ENCODE measurements at regions not wholly inside any gene's neighbourhood (a gene's known extent, or its start where the extent isn't known, plus 50 kb on each side); places are given as distances from the start of the nearest gene placed in this dataset.

GRCh38 chr5:158477214-158477613 is 618.3 kb upstream of the CLINT1 start:
- Histone ChIP-seq H3K27me3 (no peaks in the 10 kb centered on the region), H3K27ac (no peak overlapping the region), H3K9me3 (no peaks in the 10 kb centered on the region), H3K36me3 (no peaks in the 10 kb centered on the region), H3K4me3 (no peak overlapping the region), H3K4me1 (peaks cover 0 to 5% (median under 1%) of the 10 kb centered on the region in 4 donors)
- no peak for ATAC-seq
- 68% methylated on average over 3 of the region's 3 CpGs for WGBS (ENCODE audit: insufficient coverage, low coverage, low lambda C conversion rate, missing lambda C conversion rate)
- TF ChIP-seq CTCF (IDR thresholded peaks at IDR 0.05) (no peak), POLR2A (IDR thresholded peaks at IDR 0.05) (no peak)
- DNase-seq, result no peak
- intact Hi-C loops (cut with DNase I), result no loop called here

GRCh38 chr5:158473016-158473635 is 614.2 kb upstream of the CLINT1 start:
- ATAC-seq, result no peak
- WGBS (ENCODE audit: insufficient coverage, low coverage, low lambda C conversion rate, missing lambda C conversion rate), result 79% methylated on average over 4 of the region's 4 CpGs
- Histone ChIP-seq H3K4me1 (peaks cover 0 to 17% (median 9%) of the 10 kb centered on the region in 4 donors), H3K36me3 (no peaks in the 10 kb centered on the region), H3K27me3 (no peaks in the 10 kb centered on the region), H3K27ac (no peak overlapping the region), H3K9me3 (no peaks in the 10 kb centered on the region), H3K4me3 (no peak overlapping the region)
- DNase-seq, result no peak
- intact Hi-C loops (cut with DNase I), result no loop called here
- TF ChIP-seq POLR2A (IDR thresholded peaks at IDR 0.05) (no peak), CTCF (IDR thresholded peaks at IDR 0.05) (no peak)

- Histone ChIP-seq H3K4me3 (no peak overlapping the region), H3K36me3 (no peaks in the 10 kb centered on the region), H3K27me3 (no peaks in the 10 kb centered on the region), H3K4me1 (peaks cover 0 to 17% (median 9%) of the 10 kb centered on the region in 4 donors), H3K27ac (peak overlapping the region; percentile 43 to 86 (median 80)), H3K9me3 (no peaks in the 10 kb centered on the region)
- ATAC-seq (peak; percentile 71 to 88 (median 81)), DNase-seq (peak; percentile 36 to 86 (median 61))
- WGBS (ENCODE audit: insufficient coverage, low coverage, low lambda C conversion rate, missing lambda C conversion rate), result 27% methylated on average over 2 of the region's 2 CpGs
- TF ChIP-seq CTCF (IDR thresholded peaks at IDR 0.05), result no peak
- intact Hi-C loops (cut with DNase I), result no loop called here
These were observed 612.6 kb upstream of the CLINT1 start for GRCh38 chr5:158471535-158471924.

GRCh38 chr5:158470764-158471534 is 612.0 kb upstream of the CLINT1 start:
- 37% methylated on average over 4 of the region's 5 CpGs for WGBS (ENCODE audit: insufficient coverage, low coverage, low lambda C conversion rate, missing lambda C conversion rate)
- Histone ChIP-seq H3K4me3 (no peak overlapping the region), H3K36me3 (no peaks in the 10 kb centered on the region), H3K27me3 (no peaks in the 10 kb centered on the region), H3K27ac (peak overlapping the region; percentile 43 to 86 (median 80)), H3K9me3 (no peaks in the 10 kb centered on the region), H3K4me1 (peaks cover 0 to 17% (median 9%) of the 10 kb centered on the region in 4 donors)
- ATAC-seq (peak; percentile 70 to 80 (median 74)), DNase-seq (no peak)
- TF ChIP-seq CTCF (IDR thresholded peaks at IDR 0.05) (no peak), POLR2A (IDR thresholded peaks at IDR 0.05) (no peak)
- intact Hi-C loops (cut with DNase I), result no loop called here
